Colonic mucosa (tissue), 4 donors: ENCODE measurements at regions not wholly inside any gene's neighbourhood (a gene's known extent, or its start where the extent isn't known, plus 50 kb on each side); places are given as distances from the start of the nearest gene placed in this dataset.

ENCODE experiments used
- DNase-seq: peaks from one replicate; pipeline ENCODE4 v3.0.0-alpha.2; 2020
- H3K27ac ChIP-seq: fragments of 200-600 bp; one replicate; pipeline ENCODE4 v1.8.0; 2021
- H3K27me3 ChIP-seq: fragments of 200-600 bp; one replicate; pipeline ENCODE4 v1.8.0; 2021
- H3K36me3 ChIP-seq: fragments of 200-600 bp; one replicate; pipeline ENCODE4 v1.8.0; 2021
- H3K4me1 ChIP-seq: fragments of 200-600 bp; one replicate; pipeline ENCODE4 v1.8.0; 2021; ENCODE audit warnings: mild to moderate bottlenecking
- H3K4me3 ChIP-seq: fragments of 200-600 bp; one replicate; pipeline ENCODE4 v1.8.0; 2021
- H3K9ac ChIP-seq, 2 donors: one replicate each; pipeline ENCODE4 v1.7.0; 2013; ENCODE audit warnings: control low read depth in 2 of 2, low read depth in 2 of 2, low read length in 2 of 2
- H3K9me3 ChIP-seq: fragments of 200-600 bp; one replicate; pipeline ENCODE4 v1.8.0; 2021
- intact Hi-C: fragments of 100-400 bp; cut with DNase I; formaldehyde crosslinking; loops from one replicate; pipeline ENCODE4 v1.14.1; 2022
- TF ChIP-seq, protein P1 (sequence below): fragments of 200-600 bp; IDR thresholded peaks from one replicate; pipeline ENCODE4 v1.8.0; 2022; ENCODE audit warnings: antibody characterized with exemption, mild to moderate bottlenecking
- donor health status: healthy.
- donor health status: DM: no; HTN: no; CAD: no.
- donor health status: DM: no; HTN: no; CAD: no.

- TF ChIP-seq, protein P1, sequence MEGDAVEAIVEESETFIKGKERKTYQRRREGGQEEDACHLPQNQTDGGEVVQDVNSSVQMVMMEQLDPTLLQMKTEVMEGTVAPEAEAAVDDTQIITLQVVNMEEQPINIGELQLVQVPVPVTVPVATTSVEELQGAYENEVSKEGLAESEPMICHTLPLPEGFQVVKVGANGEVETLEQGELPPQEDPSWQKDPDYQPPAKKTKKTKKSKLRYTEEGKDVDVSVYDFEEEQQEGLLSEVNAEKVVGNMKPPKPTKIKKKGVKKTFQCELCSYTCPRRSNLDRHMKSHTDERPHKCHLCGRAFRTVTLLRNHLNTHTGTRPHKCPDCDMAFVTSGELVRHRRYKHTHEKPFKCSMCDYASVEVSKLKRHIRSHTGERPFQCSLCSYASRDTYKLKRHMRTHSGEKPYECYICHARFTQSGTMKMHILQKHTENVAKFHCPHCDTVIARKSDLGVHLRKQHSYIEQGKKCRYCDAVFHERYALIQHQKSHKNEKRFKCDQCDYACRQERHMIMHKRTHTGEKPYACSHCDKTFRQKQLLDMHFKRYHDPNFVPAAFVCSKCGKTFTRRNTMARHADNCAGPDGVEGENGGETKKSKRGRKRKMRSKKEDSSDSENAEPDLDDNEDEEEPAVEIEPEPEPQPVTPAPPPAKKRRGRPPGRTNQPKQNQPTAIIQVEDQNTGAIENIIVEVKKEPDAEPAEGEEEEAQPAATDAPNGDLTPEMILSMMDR, result no peak
- intact Hi-C loops, result no loop called here
- Histone ChIP-seq H3K27ac (no peak overlapping the region), H3K4me3 (no peak overlapping the region), H3K27me3 (no peaks in the 10 kb centered on the region), H3K9ac (no peak overlapping the region), H3K4me1 (no peaks in the 10 kb centered on the region), H3K36me3 (no peaks in the 10 kb centered on the region), H3K9me3 (no peaks in the 10 kb centered on the region)
- DNase-seq, result no peak
Observed at GRCh38 chr3:147215660-147216059, 190.7 kb downstream of the ZIC4 start.

GRCh38 chr3:147213633-147214032 lies 192.7 kb downstream of the ZIC4 start:
- Histone ChIP-seq H3K9ac (no peak overlapping the region), H3K36me3 (no peaks in the 10 kb centered on the region), H3K27me3 (no peaks in the 10 kb centered on the region), H3K4me3 (no peak overlapping the region), H3K4me1 (no peaks in the 10 kb centered on the region), H3K27ac (no peak overlapping the region), H3K9me3 (no peaks in the 10 kb centered on the region)
- no peak for DNase-seq
- TF ChIP-seq, protein P1, result no peak
- intact Hi-C loops, result no loop called here

DNA sequence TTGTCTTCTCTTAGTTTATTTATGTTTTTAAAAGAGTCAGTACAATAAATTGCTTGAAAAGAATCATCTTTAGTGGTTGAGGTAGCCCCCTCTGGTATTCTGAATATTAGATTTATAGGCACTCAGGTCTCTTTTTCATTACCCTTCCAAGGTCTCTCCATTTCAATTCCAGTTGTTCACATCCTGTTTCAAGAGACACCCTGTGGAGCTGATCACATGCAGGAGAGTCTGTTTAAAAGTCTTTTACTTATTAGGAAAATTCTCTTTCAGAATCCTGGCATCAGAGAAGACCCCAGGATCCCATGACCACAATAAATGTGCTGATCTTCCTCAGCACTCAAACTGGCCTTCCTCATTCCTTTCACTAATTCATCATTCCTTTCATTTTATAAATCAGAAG lies 195.7 kb downstream of the ZIC4 start:
- no peak overlapping the region for H3K4me3 ChIP-seq
- no peaks in the 10 kb centered on the region for H3K9me3 ChIP-seq
- intact Hi-C loops, result no loop called here
- DNase-seq, result no peak
- no peaks in the 10 kb centered on the region for H3K4me1 ChIP-seq
- TF ChIP-seq, protein P1, result no peak
- no peaks in the 10 kb centered on the region for H3K36me3 ChIP-seq
- H3K27me3 ChIP-seq, result no peaks in the 10 kb centered on the region
- no peak overlapping the region for H3K27ac ChIP-seq
- H3K9ac ChIP-seq, result no peak overlapping the region

GRCh38 chr3:147201086-147201485 lies 205.3 kb downstream of the ZIC4 start:
- intact Hi-C loops, result no loop called here
- Histone ChIP-seq H3K4me1 (no peaks in the 10 kb centered on the region), H3K9ac (no peak overlapping the region), H3K4me3 (no peak overlapping the region), H3K36me3 (no peaks in the 10 kb centered on the region), H3K9me3 (no peaks in the 10 kb centered on the region), H3K27ac (no peak overlapping the region), H3K27me3 (no peaks in the 10 kb centered on the region)
- TF ChIP-seq, protein P1, result no peak
- DNase-seq, result no peak

DNA sequence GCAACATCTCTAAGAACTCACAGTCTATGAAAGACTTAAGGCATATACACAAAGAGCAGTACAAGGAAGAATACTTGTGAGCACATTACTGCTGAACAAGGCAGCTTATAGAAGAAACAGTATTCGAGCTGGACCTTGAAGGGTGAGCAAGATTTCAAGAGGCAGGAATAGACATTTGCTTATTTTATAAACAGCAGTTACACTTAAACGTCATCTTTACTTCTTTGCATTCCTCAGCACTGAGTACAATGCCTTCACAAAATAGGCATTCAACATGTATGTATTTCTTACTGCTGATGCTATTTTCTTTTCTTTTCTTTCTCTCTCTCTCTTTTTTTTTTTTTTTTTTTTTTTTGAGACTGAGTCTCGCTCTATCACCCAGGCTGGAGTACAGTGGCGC lies 205.8 kb downstream of the ZIC4 start:
- H3K9ac ChIP-seq, result no peak overlapping the region
- no peak for DNase-seq
- H3K27ac ChIP-seq, result no peak overlapping the region
- TF ChIP-seq, protein P1, result no peak
- H3K9me3 ChIP-seq, result no peaks in the 10 kb centered on the region
- no peaks in the 10 kb centered on the region for H3K36me3 ChIP-seq
- H3K4me3 ChIP-seq, result no peak overlapping the region
- intact Hi-C loops, result no loop called here
- H3K4me1 ChIP-seq, result no peaks in the 10 kb centered on the region
- H3K27me3 ChIP-seq, result no peaks in the 10 kb centered on the region

DNA sequence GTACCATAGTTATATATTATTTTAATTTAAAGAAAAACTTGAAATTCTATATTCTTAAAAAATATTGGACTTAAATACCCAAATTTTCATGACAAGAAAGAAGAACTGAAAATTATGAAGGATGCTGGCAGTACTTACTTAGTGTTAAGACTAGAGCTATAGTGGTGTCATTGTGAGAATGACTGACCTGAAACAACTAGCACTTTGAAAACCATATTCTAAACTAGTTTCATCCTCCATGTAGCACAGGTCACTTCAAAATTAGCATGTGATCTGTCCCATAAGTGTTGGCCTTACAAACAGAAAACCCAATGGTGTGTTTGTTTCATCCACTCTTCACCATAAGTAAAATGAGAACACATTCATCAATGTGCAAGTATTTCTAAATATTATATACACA lies 208.6 kb downstream of the ZIC4 start:
- Histone ChIP-seq H3K4me1 (no peaks in the 10 kb centered on the region), H3K4me3 (no peak overlapping the region), H3K9ac (no peak overlapping the region), H3K27ac (no peak overlapping the region), H3K36me3 (no peaks in the 10 kb centered on the region), H3K27me3 (no peaks in the 10 kb centered on the region), H3K9me3 (no peaks in the 10 kb centered on the region)
- TF ChIP-seq, protein P1, result no peak
- intact Hi-C loops, result no loop called here
- DNase-seq, result no peak
